Stomach (tissue), 4 donors: ENCODE measurements at regions not wholly inside any gene's neighbourhood (a gene's known extent, or its start where the extent isn't known, plus 50 kb on each side); places are given as distances from the start of the nearest gene placed in this dataset.

Source experiments
- EP300 ChIP-seq: sonication (generic); formaldehyde crosslinking; IDR thresholded peaks from one replicate; pipeline ENCODE4 v1.6.1; 2017; ENCODE audit warnings: antibody characterized with exemption
- POLR2A ChIP-seq, 4 donors: fragments of 450-650 bp; IDR thresholded peaks; one replicate each; pipeline ENCODE4 v1.6.1; 2016; ENCODE audit warnings: antibody characterized with exemption in 4 of 4, control low read depth in 2 of 4, mild to moderate bottlenecking in 1 of 4, moderate library complexity in 1 of 4
- POLR2AphosphoS5 ChIP-seq, 3 donors: sonication (generic); formaldehyde crosslinking; IDR thresholded peaks; one replicate each; pipeline ENCODE4 v1.6.1; 2016; ENCODE audit warnings: antibody characterized with exemption in 3 of 3
- TF ChIP-seq, protein P1 (sequence below), 7 experiments: fragments of 450-650 bp in 4 of 7; fragments of 200-600 bp in 3 of 7; sonication (generic) in 3 of 7; IDR thresholded peaks; one replicate each; pipeline ENCODE4 v1.5.1; 2016 to 2019; ENCODE audit warnings: antibody characterized with exemption in 7 of 7, control low read depth in 2 of 7, mild to moderate bottlenecking in 1 of 7

DNA sequence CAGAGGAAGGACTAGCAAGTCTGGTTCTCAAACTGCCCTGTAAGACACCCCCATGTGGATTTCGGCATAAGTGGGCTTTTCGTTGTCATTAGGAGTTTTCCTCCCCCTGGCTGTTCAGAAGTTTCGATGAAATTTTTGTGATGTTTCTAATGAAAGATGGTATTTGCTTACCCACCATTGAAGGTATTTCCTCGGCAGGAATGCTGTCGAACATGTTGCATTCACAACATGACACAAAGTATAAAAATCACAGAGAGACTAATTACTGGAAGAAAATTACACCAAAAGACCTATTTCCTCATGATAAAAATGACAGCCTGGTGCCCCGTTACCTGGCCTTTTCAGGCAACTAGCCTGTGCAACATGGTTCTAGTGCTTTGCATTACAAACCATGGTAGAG, 144.9 kb downstream of the TXNL1 start:
- TF ChIP-seq, protein P1, sequence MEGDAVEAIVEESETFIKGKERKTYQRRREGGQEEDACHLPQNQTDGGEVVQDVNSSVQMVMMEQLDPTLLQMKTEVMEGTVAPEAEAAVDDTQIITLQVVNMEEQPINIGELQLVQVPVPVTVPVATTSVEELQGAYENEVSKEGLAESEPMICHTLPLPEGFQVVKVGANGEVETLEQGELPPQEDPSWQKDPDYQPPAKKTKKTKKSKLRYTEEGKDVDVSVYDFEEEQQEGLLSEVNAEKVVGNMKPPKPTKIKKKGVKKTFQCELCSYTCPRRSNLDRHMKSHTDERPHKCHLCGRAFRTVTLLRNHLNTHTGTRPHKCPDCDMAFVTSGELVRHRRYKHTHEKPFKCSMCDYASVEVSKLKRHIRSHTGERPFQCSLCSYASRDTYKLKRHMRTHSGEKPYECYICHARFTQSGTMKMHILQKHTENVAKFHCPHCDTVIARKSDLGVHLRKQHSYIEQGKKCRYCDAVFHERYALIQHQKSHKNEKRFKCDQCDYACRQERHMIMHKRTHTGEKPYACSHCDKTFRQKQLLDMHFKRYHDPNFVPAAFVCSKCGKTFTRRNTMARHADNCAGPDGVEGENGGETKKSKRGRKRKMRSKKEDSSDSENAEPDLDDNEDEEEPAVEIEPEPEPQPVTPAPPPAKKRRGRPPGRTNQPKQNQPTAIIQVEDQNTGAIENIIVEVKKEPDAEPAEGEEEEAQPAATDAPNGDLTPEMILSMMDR (IDR thresholded peaks at IDR 0.05): no peak
- TF ChIP-seq POLR2AphosphoS5 (IDR thresholded peaks at IDR 0.05): no peak
- no peak for TF ChIP-seq EP300
- no peak for TF ChIP-seq POLR2A (IDR thresholded peaks at IDR 0.05)
